ENCODE measurements at regions not wholly inside any gene's neighbourhood (a gene's known extent, or its start where the extent isn't known, plus 50 kb on each side); places are given as distances from the start of the nearest gene placed in this dataset.

GRCh38 chr15:46442901-46443590, 808.2 kb downstream of the SQOR start:
- no peak for DNase-seq

- DNase-seq: no peak
Measured at GRCh38 chr15:46450112-46450809, 815.4 kb downstream of the SQOR start.

- DNase-seq: no peak
Measured at GRCh38 chr15:46450810-46451182, 816.0 kb downstream of the SQOR start.

- no peak for DNase-seq
Measured at GRCh38 chr15:46452297-46452820, 817.5 kb downstream of the SQOR start.

- no peak for DNase-seq
Measured at GRCh38 chr15:46456456-46456855, 821.6 kb downstream of the SQOR start.

GRCh38 chr15:46460431-46461094, 825.7 kb downstream of the SQOR start:
- DNase-seq: no peak

GRCh38 chr15:46461416-46461815, 826.6 kb downstream of the SQOR start:
- DNase-seq: no peak

GRCh38 chr15:46467041-46467440, 832.2 kb downstream of the SQOR start:
- DNase-seq: no peak

- no peak for DNase-seq
Measured at GRCh38 chr15:46471096-46471495, 836.3 kb downstream of the SQOR start.

GRCh38 chr15:46489276-46489675, 854.4 kb downstream of the SQOR start:
- no peak for DNase-seq

- DNase-seq: no peak
Measured at GRCh38 chr15:46496491-46497115, 861.8 kb downstream of the SQOR start.

GRCh38 chr15:46502667-46503066, 867.8 kb downstream of the SQOR start:
- peak in 1 of 2 experiments; percentile 0 for DNase-seq

- no peak for DNase-seq
Measured at GRCh38 chr15:46518381-46518780, 883.6 kb downstream of the SQOR start.

- no peak for DNase-seq
Measured at GRCh38 chr15:46523701-46524100, 888.9 kb downstream of the SQOR start.

- no peak for DNase-seq
Measured at GRCh38 chr15:46525984-46526725, 891.3 kb downstream of the SQOR start.

- no peak for DNase-seq
Measured at GRCh38 chr15:46526726-46527110, 891.9 kb downstream of the SQOR start.

GRCh38 chr15:46543626-46544025, 908.8 kb downstream of the SQOR start:
- peak in 1 of 2 experiments; percentile 1 for DNase-seq

- no peak for DNase-seq
Measured at GRCh38 chr15:46548989-46549388, 914.2 kb downstream of the SQOR start.

- DNase-seq: no peak
Measured at GRCh38 chr15:46552316-46552715, 917.5 kb downstream of the SQOR start.

- no peak for DNase-seq
Measured at GRCh38 chr15:46555547-46555946, 920.7 kb downstream of the SQOR start.

GRCh38 chr15:46556010-46556409, 921.2 kb downstream of the SQOR start:
- no peak for DNase-seq

- no peak for DNase-seq
Measured at GRCh38 chr15:46556559-46557379, 921.9 kb downstream of the SQOR start.
